Progenitor cell of endocrine pancreas (in vitro differentiated cells): ENCODE measurements at regions not wholly inside any gene's neighbourhood (a gene's known extent, or its start where the extent isn't known, plus 50 kb on each side); places are given as distances from the start of the nearest gene placed in this dataset.

Experiments
- DNase-seq: peaks from one replicate; pipeline ENCODE4 v3.0.0; 2021; ENCODE audit warnings: low spot score; ENCODE audit not compliant: unreplicated experiment
- H3K27ac Mint-ChIP-seq: 2 replicates; pipeline ENCODE4 v1.8.0; 2021; ENCODE audit warnings: mild to moderate bottlenecking, moderate library complexity, mixed read lengths
- H3K27me3 Mint-ChIP-seq: 2 replicates; pipeline ENCODE4 v1.8.0; 2021; ENCODE audit warnings: mixed read lengths
- H3K36me3 Mint-ChIP-seq: 2 replicates; pipeline ENCODE4 v1.8.0; 2022; ENCODE audit warnings: mixed read lengths; ENCODE audit not compliant: insufficient read depth
- H3K4me1 Mint-ChIP-seq: 2 replicates; pipeline ENCODE4 v1.8.0; 2021; ENCODE audit warnings: low read depth, mixed read lengths
- H3K4me3 Mint-ChIP-seq: 2 replicates; pipeline ENCODE4 v1.8.0; 2021; ENCODE audit warnings: low read depth, mild to moderate bottlenecking, moderate library complexity, mixed read lengths
- H3K9me3 Mint-ChIP-seq: 2 replicates; pipeline ENCODE4 v1.8.0; 2021; ENCODE audit warnings: low read depth, mixed read lengths
- CTCF ChIP-seq: fragments of 200-600 bp; sonication (generic); IDR thresholded peaks from one replicate; pipeline ENCODE4 v1.5.0; 2021; ENCODE audit warnings: antibody characterized with exemption, mild to moderate bottlenecking; ENCODE audit not compliant: unreplicated experiment

- no peaks in the 10 kb centered on the region for H3K36me3 Mint-ChIP-seq
- H3K9me3 Mint-ChIP-seq = no peaks in the 10 kb centered on the region
- TF ChIP-seq CTCF = no peak
- no peaks in the 10 kb centered on the region for H3K4me1 Mint-ChIP-seq
- no peak for DNase-seq
- H3K27ac Mint-ChIP-seq = no peak overlapping the region
- peaks cover 7% of the 10 kb centered on the region for H3K27me3 Mint-ChIP-seq
- H3K4me3 Mint-ChIP-seq = no peak overlapping the region
Observed at GRCh38 chr2:118687192-118687591, 160.3 kb downstream of the EN1 start.

GRCh38 chr2:118686346-118686745 is 161.1 kb downstream of the EN1 start:
- Mint-ChIP-seq H3K9me3 (no peaks in the 10 kb centered on the region), H3K27ac (no peak overlapping the region), H3K36me3 (no peaks in the 10 kb centered on the region), H3K4me1 (no peaks in the 10 kb centered on the region), H3K4me3 (no peak overlapping the region), H3K27me3 (peaks cover 7% of the 10 kb centered on the region)
- no peak for TF ChIP-seq CTCF
- DNase-seq = no peak

GRCh38 chr2:118683460-118683859 is 164.0 kb downstream of the EN1 start:
- Mint-ChIP-seq H3K4me3 (no peak overlapping the region), H3K4me1 (no peaks in the 10 kb centered on the region), H3K36me3 (no peaks in the 10 kb centered on the region), H3K27me3 (peaks cover 16% of the 10 kb centered on the region), H3K27ac (no peak overlapping the region), H3K9me3 (no peaks in the 10 kb centered on the region)
- no peak for TF ChIP-seq CTCF
- no peak for DNase-seq

- Mint-ChIP-seq H3K27me3 (peaks cover 16% of the 10 kb centered on the region), H3K9me3 (no peaks in the 10 kb centered on the region), H3K4me3 (no peak overlapping the region), H3K4me1 (no peaks in the 10 kb centered on the region), H3K36me3 (no peaks in the 10 kb centered on the region), H3K27ac (no peak overlapping the region)
- no peak for DNase-seq
- TF ChIP-seq CTCF = no peak
Observed at GRCh38 chr2:118678985-118679384, 168.5 kb downstream of the EN1 start.

- H3K9me3 Mint-ChIP-seq = no peaks in the 10 kb centered on the region
- no peaks in the 10 kb centered on the region for H3K36me3 Mint-ChIP-seq
- no peaks in the 10 kb centered on the region for H3K4me1 Mint-ChIP-seq
- H3K27me3 Mint-ChIP-seq = peaks cover 12% of the 10 kb centered on the region
- no peak overlapping the region for H3K27ac Mint-ChIP-seq
- no peak for TF ChIP-seq CTCF
- H3K4me3 Mint-ChIP-seq = no peak overlapping the region
- DNase-seq = no peak
Observed at GRCh38 chr2:118677546-118677945, 169.9 kb downstream of the EN1 start.
